EH (cell line): ENCODE measurements at regions not wholly inside any gene's neighbourhood (a gene's known extent, or its start where the extent isn't known, plus 50 kb on each side); places are given as distances from the start of the nearest gene placed in this dataset.
"Not testable (repeated sequence)": the region's sequence is repeated elsewhere in the genome, so short reads cannot be mapped to it uniquely, and the experiment has no call there.

ENCODE experiments used
- DNase-seq: peaks from one replicate; pipeline ENCODE4 v3.0.0-alpha.2; 2015; ENCODE audit warnings: low read depth

DNA sequence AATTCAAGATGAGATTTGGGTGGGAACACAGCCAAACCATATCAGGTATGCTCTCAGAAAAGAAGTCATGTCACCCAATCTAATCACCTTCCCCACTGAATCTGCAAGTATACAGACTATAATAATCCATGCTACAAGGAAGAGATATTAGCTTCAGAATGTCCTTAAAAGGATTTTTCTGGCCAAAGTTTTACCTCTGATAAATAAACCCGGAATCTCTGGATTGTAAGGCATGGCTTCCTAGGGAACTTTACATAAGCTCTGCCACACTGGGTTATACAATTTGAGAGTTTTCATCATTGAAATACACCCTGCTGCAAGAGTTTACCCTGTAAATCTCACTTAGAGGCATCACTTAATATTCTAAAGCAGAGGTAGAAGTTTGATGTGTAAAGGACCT is 330.5 kb upstream of the KCNMB2 start:
- peak; percentile 87 for DNase-seq

- no peak for DNase-seq
These were observed 329.7 kb upstream of the KCNMB2 start for GRCh38 chr3:178206521-178206920.

- DNase-seq = not testable (repeated sequence)
These were observed 329.1 kb upstream of the KCNMB2 start for GRCh38 chr3:178207161-178207560.

GRCh38 chr3:178207627-178208026 is 328.6 kb upstream of the KCNMB2 start:
- not testable (repeated sequence) for DNase-seq

DNA sequence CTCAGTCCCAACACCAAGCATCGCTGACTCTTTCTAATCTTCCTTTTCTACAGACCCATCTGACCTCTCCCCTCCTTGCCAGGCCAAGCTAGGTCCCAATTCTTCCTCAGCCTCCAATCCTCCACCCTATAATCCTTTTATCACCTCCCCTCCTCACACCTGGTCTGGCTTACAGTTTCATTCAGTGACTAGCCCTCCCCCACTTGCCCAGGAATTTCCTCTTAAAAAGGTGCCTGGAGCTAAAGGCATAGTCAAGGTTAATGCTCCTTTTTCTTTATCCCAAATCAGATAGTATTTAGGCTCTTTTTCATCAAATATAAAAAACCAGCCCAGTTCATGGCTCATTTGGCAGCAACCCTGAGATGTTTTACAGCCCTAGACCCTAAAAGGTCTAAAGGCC is 327.1 kb upstream of the KCNMB2 start:
- not testable (repeated sequence) for DNase-seq

GRCh38 chr3:178209618-178210017 is 326.6 kb upstream of the KCNMB2 start:
- DNase-seq = not testable (repeated sequence)

DNA sequence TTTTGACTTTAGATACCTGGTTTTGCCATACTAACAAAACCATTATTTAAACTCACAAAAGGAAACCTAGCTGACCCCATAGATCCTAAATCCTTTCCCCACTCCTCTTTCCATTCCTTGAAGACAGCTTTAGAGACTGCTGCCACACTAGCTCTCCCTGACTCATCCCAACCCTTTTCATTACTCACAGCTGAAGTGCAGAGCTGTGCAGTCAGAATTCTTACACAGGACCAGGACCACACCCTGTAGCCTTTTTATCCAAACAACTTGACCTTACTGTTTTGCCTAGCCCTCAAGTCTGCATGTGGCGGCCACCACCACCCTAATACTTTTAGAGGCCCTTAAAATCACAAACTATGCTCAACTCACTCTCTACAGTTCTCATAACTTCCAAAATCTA is 325.1 kb upstream of the KCNMB2 start:
- DNase-seq = peak; percentile 66

- DNase-seq = no peak
These were observed 318.8 kb upstream of the KCNMB2 start for GRCh38 chr3:178217479-178217878.

GRCh38 chr3:178218231-178218630 is 318.0 kb upstream of the KCNMB2 start:
- DNase-seq = no peak

GRCh38 chr3:178219661-178220060 is 316.6 kb upstream of the KCNMB2 start:
- not testable (repeated sequence) for DNase-seq

DNA sequence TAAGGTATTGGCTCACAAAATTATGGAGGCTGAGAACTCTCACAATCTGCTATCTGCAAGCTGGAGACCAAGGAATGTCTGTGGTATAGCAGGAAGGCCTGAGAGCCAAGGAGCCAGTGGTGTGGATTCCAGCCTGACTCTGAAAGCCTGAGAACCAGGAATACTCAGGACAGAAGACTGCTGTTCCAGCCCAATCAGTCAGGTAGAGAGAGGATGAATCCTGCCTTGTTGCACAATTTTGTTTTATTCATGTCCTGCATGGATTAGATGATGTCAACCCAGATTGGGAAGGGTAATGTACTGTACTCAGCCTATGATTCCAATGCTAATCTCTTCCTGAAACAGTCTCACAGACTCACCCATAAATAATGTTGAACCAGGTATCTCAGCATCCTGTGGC is 312.4 kb upstream of the KCNMB2 start:
- DNase-seq = no peak

GRCh38 chr3:178226094-178226493 is 310.1 kb upstream of the KCNMB2 start:
- DNase-seq = no peak

DNA sequence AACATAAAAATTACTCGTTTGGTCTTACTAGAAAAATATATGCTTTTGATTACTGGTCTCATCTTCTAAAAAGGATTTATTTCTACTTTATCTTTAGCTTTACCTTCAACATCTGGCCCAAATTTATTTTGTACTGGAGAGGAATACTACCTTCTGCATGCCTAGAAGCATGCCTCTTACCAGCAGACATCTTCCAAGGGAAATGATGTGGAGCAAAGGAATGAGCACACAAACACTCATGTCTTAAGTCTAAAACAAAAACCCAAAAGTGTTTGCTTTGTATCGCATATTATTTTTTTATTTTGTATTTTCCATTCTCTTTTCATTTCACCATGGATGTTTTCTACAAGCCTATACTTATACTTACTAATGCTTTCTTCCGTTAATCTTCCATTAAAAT is 304.6 kb upstream of the KCNMB2 start:
- DNase-seq = peak; percentile 17

GRCh38 chr3:178233371-178234071 is 302.7 kb upstream of the KCNMB2 start:
- no peak for DNase-seq

- DNase-seq = peak; percentile 67
These were observed 299.5 kb upstream of the KCNMB2 start for GRCh38 chr3:178236555-178237277.

- DNase-seq = no peak
These were observed 298.1 kb upstream of the KCNMB2 start for GRCh38 chr3:178238179-178238578.

GRCh38 chr3:178244733-178245709 is 291.2 kb upstream of the KCNMB2 start:
- DNase-seq = peak; percentile 78

DNA sequence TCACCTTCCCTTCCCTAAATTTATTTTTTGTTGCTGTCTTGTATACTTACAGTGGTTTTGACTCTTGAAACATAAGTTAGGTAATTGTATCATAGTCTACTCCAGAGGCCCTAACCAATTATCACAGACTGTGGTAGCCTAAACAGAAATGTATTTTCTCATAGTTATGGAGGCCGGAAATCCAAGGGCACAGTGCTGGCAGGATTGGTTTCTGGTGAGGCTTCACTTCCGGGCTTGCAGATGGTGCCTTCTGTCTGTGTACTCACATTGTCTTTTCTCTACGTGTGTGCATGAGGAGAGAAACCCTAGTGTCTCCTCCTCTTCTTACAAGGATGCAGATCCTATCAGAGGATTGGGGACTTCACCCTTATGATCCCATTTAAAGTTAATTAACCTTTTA is 290.2 kb upstream of the KCNMB2 start:
- DNase-seq = no peak

- DNase-seq = peak; percentile 85
These were observed 280.9 kb upstream of the KCNMB2 start for GRCh38 chr3:178255315-178255714.

DNA sequence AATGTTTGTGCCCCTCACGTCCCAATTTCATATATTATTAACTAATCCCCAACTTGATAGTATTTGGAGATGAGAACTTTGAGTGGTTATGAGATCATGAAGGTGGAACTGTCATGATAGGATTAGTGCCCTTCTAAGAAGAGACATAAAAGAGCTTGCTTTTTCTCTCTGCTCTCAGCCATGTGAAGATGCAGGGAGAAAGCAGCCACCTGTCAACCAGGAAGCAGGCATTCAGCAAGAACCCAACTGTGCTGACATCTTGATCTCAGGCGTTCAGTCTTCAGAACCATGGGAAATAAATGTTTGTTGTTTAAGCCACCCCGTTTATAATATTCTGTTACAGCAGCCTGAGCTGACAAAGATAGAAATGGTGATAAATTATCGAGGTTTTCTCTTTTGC is 278.7 kb upstream of the KCNMB2 start:
- DNase-seq = no peak

- no peak for DNase-seq
These were observed 278.1 kb upstream of the KCNMB2 start for GRCh38 chr3:178258121-178258520.

GRCh38 chr3:178259703-178260102 is 276.5 kb upstream of the KCNMB2 start:
- DNase-seq = no peak
